SU-DHL-6 (cell line): ENCODE measurements at regions not wholly inside any gene's neighbourhood (a gene's known extent, or its start where the extent isn't known, plus 50 kb on each side); places are given as distances from the start of the nearest gene placed in this dataset.

Source experiments
- H2AFZ ChIP-seq: fragments of 200-600 bp; sonication (generic); 2 replicates; pipeline ENCODE4 v1.6.1; 2014; ENCODE audit warnings: low read depth, mild to moderate bottlenecking, moderate library complexity, mixed read lengths, antibody characterized with exemption, low read length; ENCODE audit not compliant: severe bottlenecking
- H3F3A ChIP-seq: fragments of 200-600 bp; shearing (Covaris generic); 2 replicates; pipeline ENCODE4 v1.6.0; 2016; ENCODE audit warnings: antibody characterized with exemption, mild to moderate bottlenecking; ENCODE audit not compliant: insufficient read depth
- H3K27ac ChIP-seq: fragments of 200-600 bp; sonication (generic); 2 replicates; pipeline ENCODE4 v1.5.1; 2016; ENCODE audit warnings: low read depth, mild to moderate bottlenecking, low read length, moderate library complexity, mixed read lengths
- H3K27me3 ChIP-seq: fragments of 200-600 bp; sonication (generic), shearing (Covaris generic); 2 replicates; pipeline ENCODE4 v1.6.0; 2014; ENCODE audit warnings: mild to moderate bottlenecking, low read length
- H3K36me3 ChIP-seq: fragments of 200-600 bp; sonication (generic); 2 replicates; pipeline ENCODE4 v1.6.1; 2014; ENCODE audit warnings: mild to moderate bottlenecking, low read length, mixed read lengths
- H3K4me2 ChIP-seq: fragments of 300-600, 200-600 bp; shearing (Covaris generic), sonication (generic); 2 replicates; pipeline ENCODE4 v1.6.0; 2014; ENCODE audit warnings: low read length, low read depth, mild to moderate bottlenecking; ENCODE audit not compliant: poor library complexity, severe bottlenecking
- H3K4me3 ChIP-seq: fragments of 200-600 bp; sonication (generic); 2 replicates; pipeline ENCODE4 v1.5.1; 2014; ENCODE audit warnings: antibody characterized with exemption, low read length, mild to moderate bottlenecking, mixed read lengths; ENCODE audit not compliant: insufficient read depth, poor library complexity, severe bottlenecking
- H3K79me2 ChIP-seq: fragments of 200-600 bp; sonication (generic); 2 replicates; pipeline ENCODE4 v1.6.1; 2014; ENCODE audit warnings: mild to moderate bottlenecking, low read length, moderate library complexity; ENCODE audit not compliant: insufficient read depth
- H3K9ac ChIP-seq: fragments of 200-600 bp; sonication (generic); 2 replicates; pipeline ENCODE4 v1.7.0; 2014; ENCODE audit warnings: mild to moderate bottlenecking, low read length
- H3K9me2 ChIP-seq: fragments of 200-600 bp; sonication (generic); replicated peaks from 2 replicates; pipeline ENCODE4 v1.6.1; 2014; ENCODE audit warnings: low read length; ENCODE audit not compliant: insufficient read depth
- H3K9me3 ChIP-seq: fragments of 200-600 bp; sonication (generic); 2 replicates; pipeline ENCODE4 v1.6.1; 2014; ENCODE audit warnings: low read length, mixed read lengths; ENCODE audit not compliant: insufficient read depth
- H4K20me1 ChIP-seq: fragments of 200-600 bp; sonication (generic); 2 replicates; pipeline ENCODE4 v1.6.1; 2014; ENCODE audit warnings: low read depth, mild to moderate bottlenecking, antibody characterized with exemption, low read length, moderate library complexity, mixed read lengths
- CTCF ChIP-seq: fragments of 200-600 bp; sonication (generic); IDR thresholded peaks from one replicate; pipeline ENCODE4 v1.5.1; 2017; ENCODE audit warnings: antibody characterized with exemption, mild to moderate bottlenecking, low read length, moderate library complexity; ENCODE audit not compliant: insufficient read depth, poor library complexity, severe bottlenecking
- EZH2phosphoT487 ChIP-seq: fragments of 200-600 bp; sonication (generic), shearing (Covaris generic); conservative IDR thresholded peaks from 2 replicates; pipeline ENCODE4 v1.6.1; 2018; ENCODE audit warnings: mild to moderate bottlenecking, antibody characterized with exemption, low read length, moderate library complexity, mixed read lengths

- H3K27me3 ChIP-seq = no peaks in the 10 kb centered on the region
- H3K4me2 ChIP-seq = no peak overlapping the region
- H3K79me2 ChIP-seq = no peaks in the 10 kb centered on the region
- no peaks in the 10 kb centered on the region for H4K20me1 ChIP-seq
- no peak overlapping the region for H3K9ac ChIP-seq
- H3K9me2 ChIP-seq = no peaks in the 10 kb centered on the region
- no peak overlapping the region for H2AFZ ChIP-seq
- no peaks in the 10 kb centered on the region for H3F3A ChIP-seq
- TF ChIP-seq EZH2phosphoT487 (no peak), CTCF (no peak)
- no peaks in the 10 kb centered on the region for H3K9me3 ChIP-seq
- no peak overlapping the region for H3K27ac ChIP-seq
- no peaks in the 10 kb centered on the region for H3K36me3 ChIP-seq
- H3K4me3 ChIP-seq = no peak overlapping the region
Measured at GRCh38 chr5:159668556-159668955, 247.7 kb upstream of the ADRA1B start.

DNA sequence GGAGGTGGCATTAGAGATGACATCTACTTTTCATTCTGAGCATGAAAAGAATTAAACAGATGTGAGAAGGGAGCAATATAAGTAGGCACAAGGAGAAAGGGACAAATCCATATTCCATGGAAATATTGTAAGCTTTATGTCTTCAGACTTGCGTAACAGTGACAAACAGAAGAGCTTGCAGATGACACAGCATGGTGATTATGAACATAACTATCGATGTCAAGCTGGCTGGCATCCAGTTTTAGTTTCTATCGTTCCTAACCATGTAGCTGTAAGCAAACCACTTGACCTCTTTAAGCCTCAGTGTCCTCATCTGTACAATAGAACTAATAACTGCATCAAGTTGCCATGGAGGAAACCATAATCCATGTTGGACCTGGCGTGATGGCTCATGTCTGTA, 246.7 kb upstream of the ADRA1B start:
- no peaks in the 10 kb centered on the region for H3F3A ChIP-seq
- TF ChIP-seq CTCF = no peak
- no peak for TF ChIP-seq EZH2phosphoT487
- H3K27me3 ChIP-seq = no peaks in the 10 kb centered on the region
- no peak overlapping the region for H3K9ac ChIP-seq
- H2AFZ ChIP-seq = no peak overlapping the region
- H4K20me1 ChIP-seq = no peaks in the 10 kb centered on the region
- no peak overlapping the region for H3K4me3 ChIP-seq
- no peak overlapping the region for H3K4me2 ChIP-seq
- H3K9me3 ChIP-seq = no peaks in the 10 kb centered on the region
- no peak overlapping the region for H3K27ac ChIP-seq
- no peaks in the 10 kb centered on the region for H3K79me2 ChIP-seq
- no peaks in the 10 kb centered on the region for H3K9me2 ChIP-seq
- no peaks in the 10 kb centered on the region for H3K36me3 ChIP-seq

DNA sequence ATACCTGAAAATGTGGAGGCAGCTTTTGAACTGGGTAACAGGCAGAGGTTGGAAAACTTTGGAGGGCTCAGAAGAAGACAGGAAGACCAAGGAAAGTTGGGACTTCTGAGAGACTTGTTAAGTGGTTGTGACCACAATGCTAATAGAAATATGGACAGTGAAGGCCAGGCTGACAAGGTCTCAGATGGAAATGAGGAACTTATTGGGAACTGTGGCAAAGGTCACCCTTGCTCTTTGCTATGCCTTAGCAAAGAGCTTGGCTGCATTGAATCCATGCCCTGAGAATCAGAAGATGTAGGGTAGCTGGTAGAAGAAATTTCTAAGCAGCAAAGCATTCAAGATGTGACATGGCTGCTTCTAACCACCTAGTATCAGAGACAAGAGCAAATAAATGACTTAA, 244.4 kb upstream of the ADRA1B start:
- Histone ChIP-seq H3K4me3 (no peak overlapping the region), H3K9me2 (no peaks in the 10 kb centered on the region), H4K20me1 (no peaks in the 10 kb centered on the region), H3K36me3 (no peaks in the 10 kb centered on the region), H3K27me3 (no peaks in the 10 kb centered on the region), H3K27ac (no peak overlapping the region), H3F3A (no peaks in the 10 kb centered on the region), H3K9ac (no peak overlapping the region), H3K4me2 (no peak overlapping the region), H2AFZ (no peak overlapping the region), H3K9me3 (no peaks in the 10 kb centered on the region), H3K79me2 (no peaks in the 10 kb centered on the region)
- TF ChIP-seq CTCF = no peak
- no peak for TF ChIP-seq EZH2phosphoT487

- H3K4me2 ChIP-seq = no peak overlapping the region
- H3K27me3 ChIP-seq = no peaks in the 10 kb centered on the region
- no peaks in the 10 kb centered on the region for H3K9me3 ChIP-seq
- H4K20me1 ChIP-seq = no peaks in the 10 kb centered on the region
- H3F3A ChIP-seq = no peaks in the 10 kb centered on the region
- H2AFZ ChIP-seq = no peak overlapping the region
- H3K9ac ChIP-seq = no peak overlapping the region
- H3K36me3 ChIP-seq = no peaks in the 10 kb centered on the region
- TF ChIP-seq EZH2phosphoT487 = no peak
- TF ChIP-seq CTCF = no peak
- H3K27ac ChIP-seq = no peak overlapping the region
- H3K9me2 ChIP-seq = no peaks in the 10 kb centered on the region
- H3K4me3 ChIP-seq = no peak overlapping the region
- no peaks in the 10 kb centered on the region for H3K79me2 ChIP-seq
Measured at GRCh38 chr5:159673538-159673937, 242.7 kb upstream of the ADRA1B start.
